HG03159 (cell line): ENCODE measurements at regions not wholly inside any gene's neighbourhood (a gene's known extent, or its start where the extent isn't known, plus 50 kb on each side); places are given as distances from the start of the nearest gene placed in this dataset.
A peak's percentile ranks its signal among the peaks of the same experiment; 100 is the strongest.

ENCODE experiments used
- ATAC-seq: cut with Tn5 transposase; IDR thresholded peaks from one replicate; pipeline ENCODE4 v1.9.1; 2021; ENCODE audit warnings: mild to moderate bottlenecking, moderate library complexity; ENCODE audit not compliant: unreplicated experiment

DNA sequence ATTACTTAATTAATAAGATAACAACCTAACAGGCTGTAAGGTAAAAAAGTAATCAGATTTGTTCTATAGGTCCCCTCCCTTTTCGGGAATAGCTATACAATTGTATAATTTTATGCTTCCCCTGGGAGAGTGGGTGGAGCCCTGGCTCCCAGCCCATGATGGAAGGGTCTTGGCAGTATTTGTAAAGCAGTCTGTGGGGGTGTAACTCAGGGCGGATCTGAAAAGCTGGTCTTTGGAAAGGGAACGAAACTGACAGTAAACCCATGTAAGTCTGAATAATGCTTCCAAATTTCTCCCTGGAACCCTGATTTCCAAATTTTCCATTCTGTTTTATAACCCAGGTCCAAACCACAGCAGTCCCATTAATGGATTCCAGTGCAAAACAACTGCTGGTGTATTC, 110.4 kb downstream of the DAD1 start:
- no peak for ATAC-seq

DNA sequence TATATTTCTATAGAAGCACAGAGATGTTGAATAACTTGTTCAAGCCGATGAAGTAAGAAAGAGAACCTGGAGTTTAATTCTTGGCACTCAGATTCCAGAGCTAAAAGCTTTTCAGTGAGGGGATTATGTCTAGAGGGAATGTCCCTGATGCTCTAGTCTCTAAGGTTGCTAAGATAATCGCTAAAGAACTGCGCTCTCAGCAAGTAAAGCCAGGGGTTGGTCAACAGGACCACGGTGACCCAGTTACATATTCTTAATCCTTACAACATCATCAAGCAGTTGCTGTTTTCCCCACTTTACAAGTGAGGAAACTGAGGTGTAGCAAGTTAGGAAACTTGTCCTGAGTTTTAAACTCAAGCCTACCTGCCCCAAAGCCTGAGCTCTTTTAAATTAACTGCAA, 110.8 kb downstream of the DAD1 start:
- no peak for ATAC-seq

DNA sequence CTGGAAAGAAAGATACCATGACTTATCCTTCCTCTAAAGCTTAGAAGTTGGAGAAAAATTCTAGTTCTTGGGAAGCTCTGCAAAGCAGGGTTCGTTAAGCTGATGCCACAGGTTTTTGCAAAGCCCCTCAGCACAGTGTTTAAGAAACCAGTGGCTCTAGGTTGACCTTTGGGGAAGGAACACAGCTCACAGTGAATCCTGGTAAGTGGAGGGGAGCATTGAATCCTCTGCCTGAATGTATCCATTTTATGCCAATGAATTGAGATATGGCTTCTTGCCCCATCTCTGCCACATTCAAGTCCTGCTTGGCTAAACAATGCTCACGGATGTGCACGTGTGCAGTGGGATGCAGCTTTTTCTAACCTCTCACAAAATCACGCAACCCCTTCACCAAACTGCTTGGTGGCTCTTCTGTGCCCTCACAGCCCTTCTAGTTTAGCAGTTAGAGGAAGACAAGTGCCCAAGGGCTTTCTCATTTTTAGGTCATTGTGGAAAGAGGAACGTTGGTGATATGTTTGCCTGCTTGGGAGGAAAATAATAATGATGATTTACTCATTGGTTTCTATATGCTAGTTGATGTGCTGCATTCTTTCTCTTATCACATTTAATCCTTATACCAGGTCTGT, 111.3 kb downstream of the DAD1 start:
- ATAC-seq: no peak

DNA sequence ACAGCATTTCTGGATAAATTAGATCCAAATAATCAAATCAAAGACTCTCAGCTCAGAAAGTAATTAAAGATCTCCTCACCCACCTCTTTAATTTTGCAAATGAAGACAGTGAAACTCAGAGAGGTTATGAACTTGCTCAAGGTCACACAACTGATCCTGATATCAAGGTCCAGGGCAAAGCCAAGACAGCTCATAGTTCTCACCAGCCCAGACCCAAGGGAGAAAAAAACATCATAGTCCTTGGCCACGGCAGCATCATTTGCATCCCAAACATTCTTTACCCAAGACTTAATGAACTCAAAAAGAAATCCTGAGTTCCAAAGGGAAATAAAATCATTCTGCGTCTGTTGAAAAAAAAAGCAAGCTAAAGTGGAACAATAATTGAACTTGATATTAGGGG, 112.1 kb downstream of the DAD1 start:
- ATAC-seq: no peak

DNA sequence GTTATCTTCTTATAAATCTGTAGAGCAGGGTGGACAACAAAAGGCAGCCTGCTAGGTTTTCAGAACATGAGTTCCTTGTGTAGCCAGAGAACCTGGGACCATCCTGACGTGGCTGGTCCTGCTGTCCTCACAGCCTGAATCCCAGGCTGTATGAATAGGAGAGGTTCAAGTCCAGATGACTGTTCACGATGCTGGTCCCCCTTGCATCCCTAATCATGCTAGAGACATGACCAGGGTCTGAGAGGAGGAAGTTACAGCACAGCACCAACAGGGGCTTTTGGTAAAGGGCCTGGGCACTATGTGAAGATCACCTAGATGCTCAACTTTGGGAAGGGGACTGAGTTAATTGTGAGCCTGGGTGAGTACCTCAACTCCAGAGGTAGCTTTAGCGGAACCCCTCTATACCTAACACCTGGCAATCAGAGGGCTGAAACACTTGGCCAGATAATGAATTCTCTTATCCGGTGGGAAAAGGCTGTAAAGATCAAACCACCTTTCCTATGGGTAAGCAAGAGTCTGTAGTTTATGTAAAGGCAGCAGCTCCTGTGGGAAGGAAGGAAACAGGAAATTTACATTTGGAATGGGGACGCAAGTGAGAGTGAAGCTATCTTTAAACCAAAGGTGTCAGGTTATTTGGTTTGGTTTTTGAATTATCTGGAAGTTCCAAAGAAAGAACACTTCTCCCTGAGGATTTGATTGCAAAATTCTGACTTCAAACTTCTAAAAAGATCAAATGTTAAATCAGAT, 112.8 kb downstream of the DAD1 start:
- ATAC-seq: no peak

DNA sequence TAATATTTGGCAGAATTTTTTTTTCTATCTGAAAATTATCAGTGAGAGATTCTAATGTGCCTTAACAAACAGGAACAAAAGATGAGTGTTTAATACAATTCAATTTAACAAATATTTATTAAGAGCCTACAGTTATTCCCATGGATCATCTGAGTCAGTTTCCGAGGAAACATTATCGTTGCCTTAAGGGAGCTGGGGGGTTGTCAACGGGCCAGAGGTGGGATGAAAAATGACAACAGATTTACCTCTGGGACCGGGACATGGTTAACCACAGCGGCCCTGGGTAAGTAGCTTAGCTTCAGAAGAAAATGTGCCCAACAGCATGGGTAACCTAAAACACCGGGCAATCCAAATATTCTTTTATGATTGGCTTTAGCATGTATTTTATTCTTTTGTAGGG, 113.6 kb downstream of the DAD1 start:
- ATAC-seq: no peak

DNA sequence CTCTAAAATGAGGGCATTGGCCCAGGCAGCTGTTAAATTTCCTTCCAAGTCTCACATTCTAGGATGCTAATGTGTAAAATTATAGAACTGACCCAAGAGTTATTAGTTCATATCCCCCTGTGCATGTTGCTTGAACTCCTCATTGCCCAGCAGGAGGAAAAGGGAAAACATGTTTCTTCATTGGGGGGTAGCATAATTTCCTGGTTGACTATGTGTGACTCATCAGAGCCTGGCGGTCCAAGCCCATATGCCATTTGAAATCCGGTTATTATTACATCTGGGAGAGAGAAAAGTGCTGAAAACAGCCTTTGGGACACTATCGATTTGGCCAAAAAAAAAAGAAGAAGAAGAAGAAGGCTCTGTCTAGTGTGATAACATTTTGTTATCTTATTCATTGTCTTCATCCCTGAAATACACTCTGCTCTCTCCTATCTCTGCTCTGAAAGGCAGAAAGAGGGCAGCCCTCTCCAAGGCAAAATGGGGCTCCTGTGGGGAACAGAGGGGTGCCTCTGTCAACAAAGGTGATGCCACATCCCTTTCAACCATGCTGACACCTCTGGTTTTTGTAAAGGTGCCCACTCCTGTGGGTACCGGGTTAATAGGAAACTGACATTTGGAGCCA, 114.2 kb downstream of the DAD1 start:
- ATAC-seq: no peak

DNA sequence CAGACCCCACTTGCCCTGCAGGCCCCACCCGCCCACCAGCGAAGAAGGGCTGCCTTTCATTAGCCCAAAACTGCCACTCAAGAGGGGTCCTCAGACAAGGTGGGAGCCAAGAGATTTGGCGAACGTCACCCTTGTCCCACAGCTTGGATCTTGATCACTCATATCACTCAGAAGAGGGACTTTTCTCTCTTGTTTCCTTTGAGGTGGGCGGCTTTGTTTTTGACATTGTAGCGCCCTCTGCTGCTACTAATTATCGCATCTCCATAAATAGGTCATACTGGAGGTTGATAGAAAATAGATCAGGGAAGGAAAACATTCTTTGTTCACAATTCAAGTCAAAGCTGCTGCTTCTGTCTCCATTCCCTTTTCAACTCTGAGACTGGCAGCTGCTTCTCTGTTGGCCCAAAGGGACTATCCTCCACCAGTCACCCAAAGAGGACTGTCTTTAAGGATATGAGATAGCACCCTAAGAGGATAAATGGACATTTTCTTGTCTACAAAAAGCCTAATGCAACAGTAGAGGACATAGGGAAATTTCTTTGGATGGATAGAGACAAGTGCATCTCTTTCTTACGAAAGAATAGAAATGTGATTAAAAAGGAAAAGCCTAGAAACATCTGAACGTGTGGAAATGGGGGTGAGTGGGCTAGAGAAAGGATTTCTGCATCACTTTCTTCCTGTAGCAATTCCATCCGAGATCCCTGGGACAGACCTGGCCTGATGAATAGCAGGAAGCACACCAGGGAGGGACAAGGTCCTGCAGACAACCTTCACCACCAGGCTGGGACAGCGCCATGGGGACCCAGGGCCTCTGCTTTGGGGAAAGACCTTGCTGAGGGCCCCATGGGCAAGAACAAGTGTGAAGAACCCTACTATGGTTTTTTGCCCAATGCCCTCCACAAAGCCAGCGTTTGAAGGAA, 115.8 kb downstream of the DAD1 start:
- ATAC-seq: no peak

DNA sequence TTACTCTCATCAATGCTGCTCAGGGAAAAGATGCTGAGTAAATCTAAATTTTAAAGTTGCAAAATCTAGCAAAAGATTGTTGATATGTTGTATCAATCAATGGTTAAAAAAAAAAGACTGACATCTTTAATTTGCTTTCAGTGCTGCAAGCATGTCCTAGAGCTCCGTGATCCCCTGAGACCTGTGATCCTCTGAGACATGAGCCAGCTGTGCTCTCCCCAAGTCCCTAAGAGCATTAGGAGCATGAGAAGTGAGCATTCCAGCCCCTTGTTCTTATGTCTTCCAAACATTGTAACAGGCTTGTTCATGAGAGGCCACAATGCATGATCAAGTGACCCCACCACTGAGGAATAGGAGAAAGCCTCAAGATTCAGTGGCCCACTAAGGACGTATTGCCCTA, 116.6 kb downstream of the DAD1 start:
- ATAC-seq: no peak

DNA sequence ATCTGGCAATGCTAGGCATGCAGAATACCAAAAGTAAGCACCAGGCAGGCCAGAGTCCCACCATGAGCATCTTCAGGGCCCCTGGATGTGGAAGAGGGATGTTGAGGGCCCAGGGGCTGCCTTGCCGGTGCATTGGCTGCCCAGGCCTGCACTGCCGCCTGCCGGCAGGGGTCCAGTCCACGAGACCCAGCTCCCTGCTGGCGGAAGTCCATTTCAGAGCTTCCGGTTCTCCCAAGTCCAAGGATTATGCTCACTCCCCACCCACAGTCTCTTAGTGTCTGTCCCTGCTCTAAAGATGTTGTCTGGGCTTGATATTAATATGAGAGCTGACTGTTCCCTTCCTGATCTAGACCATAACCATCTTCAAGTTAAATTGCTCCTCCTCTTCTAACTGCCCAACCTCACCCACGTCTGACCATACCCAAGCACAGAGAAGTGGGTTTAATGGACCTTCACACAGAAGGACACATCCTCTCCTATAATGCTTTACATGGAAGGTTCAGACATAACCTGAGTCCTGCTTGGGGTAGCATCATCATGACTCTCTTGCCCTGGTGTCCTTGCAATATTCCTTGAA, 117.4 kb downstream of the DAD1 start:
- ATAC-seq: no peak

DNA sequence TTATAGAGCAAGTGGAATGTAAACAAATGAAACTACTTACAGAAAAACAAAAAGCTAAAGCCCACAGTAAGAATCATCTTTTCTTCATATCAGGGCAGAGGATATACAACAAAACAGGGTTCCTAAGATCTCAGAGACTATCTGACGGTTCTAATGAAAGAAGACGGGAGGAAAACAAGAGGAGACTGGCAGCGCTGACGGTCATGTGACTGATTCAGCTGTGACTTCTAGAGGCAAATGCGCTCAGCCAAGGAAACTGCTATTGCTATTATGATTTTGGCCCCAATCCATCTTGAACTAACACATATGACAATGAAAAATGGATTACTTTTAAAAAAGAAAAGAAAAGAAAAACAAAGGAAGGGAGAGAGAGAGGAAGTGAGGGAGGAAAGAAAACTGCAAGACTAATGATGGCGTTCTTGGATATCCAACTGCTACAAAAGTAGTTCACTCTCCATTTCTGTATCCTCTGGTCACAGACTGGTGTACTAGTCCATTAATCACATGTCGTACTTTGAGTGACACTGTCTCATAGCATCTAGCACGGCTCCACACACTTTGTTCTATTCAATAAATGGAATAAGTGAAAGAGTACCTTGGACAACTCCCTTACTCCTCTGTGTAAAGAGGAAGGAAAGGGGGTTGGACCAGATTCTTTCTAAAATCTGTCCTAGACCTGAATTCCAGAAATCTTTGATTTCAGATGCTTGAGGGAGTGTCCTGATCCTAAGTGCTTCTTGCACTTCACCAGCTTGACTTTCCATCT, 119.3 kb downstream of the DAD1 start:
- no peak for ATAC-seq

DNA sequence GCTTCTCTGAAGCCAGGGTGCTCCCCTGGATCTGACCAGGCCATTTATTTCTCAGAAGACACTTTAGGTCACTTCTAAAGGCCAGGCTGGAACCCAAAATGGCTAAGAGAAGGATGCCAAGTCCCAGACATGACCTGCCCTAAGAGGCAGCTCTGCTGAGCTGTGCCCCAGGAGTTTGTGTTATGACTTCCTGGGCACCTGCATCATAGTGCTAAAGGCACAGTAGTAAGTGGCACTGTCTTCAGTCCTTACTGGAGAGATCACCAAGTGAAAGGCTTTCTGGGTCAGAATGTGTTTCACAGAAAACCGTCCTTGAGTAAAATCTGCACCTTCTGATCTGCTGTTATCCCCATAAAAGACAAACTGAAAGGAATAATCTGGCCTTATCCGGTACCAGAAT, 120.2 kb downstream of the DAD1 start:
- no peak for ATAC-seq

DNA sequence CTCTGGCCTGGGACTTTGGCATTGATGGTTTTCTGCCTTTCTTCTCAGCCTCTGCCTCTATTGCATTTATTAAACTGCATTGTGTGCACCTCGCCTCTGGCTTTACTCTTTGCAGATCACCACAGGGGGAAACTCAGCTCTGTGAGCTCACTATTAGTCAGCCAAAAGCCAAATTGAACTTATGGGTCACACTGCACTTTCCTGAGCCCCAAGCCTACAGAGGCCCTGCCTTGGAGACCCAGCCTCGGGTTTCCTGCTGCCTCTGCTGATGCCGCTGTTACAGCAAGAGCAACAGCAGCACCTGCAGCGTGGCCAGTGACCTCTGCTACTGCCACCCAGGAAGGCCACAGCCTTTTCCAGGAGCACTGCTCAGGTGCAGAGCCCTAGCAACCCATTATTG, 122.5 kb downstream of the DAD1 start:
- ATAC-seq: no peak

DNA sequence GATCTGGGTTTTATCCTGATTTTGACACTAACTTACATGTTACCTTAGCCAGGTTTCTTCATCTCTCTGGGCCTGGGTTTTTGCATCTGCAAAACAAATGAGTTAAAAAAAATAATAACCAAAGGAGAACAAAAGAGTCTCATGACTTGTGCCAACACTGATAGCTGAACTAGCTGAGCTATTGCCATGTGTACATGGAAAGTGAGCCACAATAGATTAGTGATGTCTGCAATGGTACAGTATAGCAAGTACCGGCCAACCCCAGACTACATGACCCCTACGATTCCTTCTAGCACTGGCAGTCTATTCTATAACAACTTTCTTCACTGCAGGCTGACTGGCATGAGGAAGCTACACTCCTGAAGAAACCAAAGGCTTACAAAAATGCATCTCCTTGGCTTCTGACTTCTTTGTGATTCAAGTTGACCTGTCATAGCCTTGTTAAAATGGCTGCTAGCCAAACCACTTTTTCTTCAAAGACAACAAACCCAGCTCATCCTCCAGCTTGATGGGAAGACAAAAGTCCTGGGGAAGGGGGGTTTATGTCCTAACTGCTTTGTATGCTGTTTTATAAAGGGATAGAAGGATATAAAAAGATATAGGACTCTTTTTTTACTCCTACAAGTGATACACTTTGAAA, 123.7 kb downstream of the DAD1 start:
- ATAC-seq: no peak

DNA sequence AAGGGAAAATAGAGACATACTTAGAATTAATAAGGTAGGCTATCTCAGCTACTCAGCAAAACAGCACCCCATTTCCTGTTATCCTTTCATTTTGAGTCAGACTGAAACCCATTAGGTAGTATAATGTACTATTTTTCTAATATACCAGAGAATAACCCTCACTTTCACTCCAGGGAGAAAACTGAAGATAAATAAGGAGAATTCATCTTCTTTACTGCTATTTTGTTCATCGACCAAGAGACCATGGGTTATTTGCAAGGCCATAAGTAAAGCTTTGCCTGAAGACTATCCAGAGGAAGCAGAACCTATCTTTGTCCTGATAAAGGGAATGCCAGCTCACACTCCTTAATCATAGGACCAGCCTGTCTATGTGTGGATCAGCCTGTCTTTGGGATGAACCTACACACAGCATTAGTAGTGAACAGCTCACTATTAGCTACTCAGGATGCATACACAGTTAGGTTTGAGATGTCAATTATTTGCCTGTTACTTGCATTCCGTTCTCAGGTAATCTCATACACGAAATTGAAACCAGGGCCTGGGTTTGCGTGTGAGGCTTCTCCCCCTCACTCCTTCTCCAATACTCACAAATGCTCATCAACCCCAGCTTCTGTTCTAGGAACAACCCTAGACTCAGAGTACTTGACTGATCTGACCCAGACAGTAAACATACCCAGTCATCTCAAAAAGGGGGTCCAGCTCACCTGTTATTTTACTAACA, 124.4 kb downstream of the DAD1 start:
- peak; percentile 68 for ATAC-seq

DNA sequence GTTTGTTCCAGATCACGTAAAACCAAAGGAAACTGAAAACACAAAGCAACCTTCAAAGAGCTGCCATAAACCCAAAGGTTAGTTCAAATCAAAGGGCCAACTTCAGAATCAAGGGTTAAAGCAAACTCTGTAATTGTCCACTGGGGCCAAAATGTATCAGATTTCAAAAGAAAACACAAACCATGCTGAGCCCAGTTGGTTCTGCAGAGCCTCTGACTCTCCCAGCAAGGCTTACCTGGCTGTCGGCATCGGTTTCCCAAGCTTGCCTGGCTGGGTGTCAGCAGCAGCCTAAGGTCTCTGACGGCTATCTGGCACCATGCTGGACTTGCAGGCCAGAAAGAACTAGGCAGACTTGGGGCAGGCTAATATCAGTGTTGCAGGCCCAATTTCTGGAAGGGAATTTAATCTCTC, 125.3 kb downstream of the DAD1 start:
- ATAC-seq: no peak

DNA sequence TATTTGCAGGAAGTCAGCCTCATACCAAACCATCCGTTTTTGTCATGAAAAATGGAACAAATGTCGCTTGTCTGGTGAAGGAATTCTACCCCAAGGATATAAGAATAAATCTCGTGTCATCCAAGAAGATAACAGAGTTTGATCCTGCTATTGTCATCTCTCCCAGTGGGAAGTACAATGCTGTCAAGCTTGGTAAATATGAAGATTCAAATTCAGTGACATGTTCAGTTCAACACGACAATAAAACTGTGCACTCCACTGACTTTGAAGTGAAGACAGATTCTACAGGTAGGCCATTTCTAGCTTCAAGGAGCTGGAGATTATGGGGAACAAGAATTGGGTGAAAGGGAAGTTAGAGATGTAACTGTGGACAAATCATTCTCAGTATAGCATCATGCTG, 126.1 kb downstream of the DAD1 start:
- ATAC-seq: no peak

DNA sequence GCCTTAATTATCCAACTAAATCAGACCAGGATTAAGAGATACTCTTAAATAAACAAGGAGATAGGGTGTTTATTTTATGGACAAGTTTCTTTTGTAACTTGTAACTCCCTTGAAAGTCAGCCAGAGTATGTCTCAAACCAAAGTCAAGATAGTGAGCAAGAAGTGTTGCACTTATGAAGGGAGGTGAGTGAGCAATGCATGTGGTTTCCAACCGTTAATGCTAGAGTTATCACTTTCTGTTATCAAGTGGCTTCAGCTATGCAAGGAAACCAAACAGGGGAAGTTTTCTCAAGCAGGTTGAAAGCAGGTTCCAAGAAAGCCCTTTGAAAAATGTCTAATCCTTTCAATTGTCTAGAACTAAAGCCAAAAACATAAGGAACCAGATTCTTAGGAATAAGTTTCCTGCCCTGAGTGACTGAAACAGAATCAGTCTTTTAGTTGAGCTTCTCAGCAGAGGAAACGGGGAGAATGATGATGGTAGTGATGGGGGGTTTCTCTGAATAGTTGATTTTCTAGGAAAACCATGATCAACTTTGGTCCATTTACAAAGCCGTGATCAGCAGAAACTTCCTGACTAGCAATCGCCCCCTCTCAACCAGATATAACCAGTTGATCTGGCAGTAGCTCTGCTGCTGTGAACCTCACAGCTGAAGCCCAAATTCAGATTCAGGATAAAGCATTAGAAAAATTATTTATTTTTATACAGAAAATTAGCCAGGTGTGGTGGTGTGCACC, 128.4 kb downstream of the DAD1 start:
- ATAC-seq: no peak
